Right renal cortex interstitium (tissue), 3 donors: ENCODE measurements at regions not wholly inside any gene's neighbourhood (a gene's known extent, or its start where the extent isn't known, plus 50 kb on each side); places are given as distances from the start of the nearest gene placed in this dataset.

ENCODE experiments used
- DNase-seq, 3 donors: peaks; one replicate each; pipeline ENCODE4 v3.0.0-alpha.2; 2013; ENCODE audit warnings: low read depth in 3 of 3, low spot score in 2 of 3

DNA sequence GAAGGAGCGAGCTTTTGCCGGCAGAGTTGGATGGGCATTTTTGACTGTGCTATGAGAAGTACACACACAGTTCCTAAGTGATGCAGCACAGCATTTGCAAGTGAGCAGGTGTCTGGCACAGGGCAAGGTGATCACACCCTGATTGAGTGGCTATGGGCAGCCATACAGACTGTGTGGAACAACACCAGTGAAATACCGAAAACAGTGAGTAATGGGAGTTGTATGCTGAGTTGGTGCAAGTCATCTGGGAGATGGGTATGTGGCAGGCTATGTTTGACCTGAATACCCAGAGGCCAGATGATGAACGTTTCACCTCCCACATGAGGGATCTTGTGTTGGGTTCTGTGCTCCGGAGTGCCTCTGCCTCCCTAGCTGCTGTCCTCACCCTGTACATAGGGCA, 53.5 kb upstream of the TIPARP start:
- no peak for DNase-seq

DNA sequence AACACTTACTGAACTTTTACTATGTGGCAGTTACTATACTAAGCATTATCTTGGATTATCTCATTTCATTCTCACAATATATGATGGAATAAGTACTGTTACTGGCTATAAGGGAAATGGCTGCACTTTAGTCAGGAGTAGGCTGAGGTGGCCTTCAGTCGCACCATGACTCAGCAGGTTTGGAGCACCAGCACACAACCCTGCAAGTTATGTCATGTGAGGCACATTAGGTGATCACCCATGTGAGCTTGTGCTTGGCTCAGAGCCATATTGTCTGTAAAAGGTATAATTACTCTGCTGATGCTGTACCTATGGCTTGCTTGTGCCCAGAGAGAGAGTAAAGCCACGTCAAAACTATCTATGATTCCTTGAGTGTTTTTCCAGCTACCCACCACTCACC, 54.1 kb upstream of the TIPARP start:
- no peak for DNase-seq

DNA sequence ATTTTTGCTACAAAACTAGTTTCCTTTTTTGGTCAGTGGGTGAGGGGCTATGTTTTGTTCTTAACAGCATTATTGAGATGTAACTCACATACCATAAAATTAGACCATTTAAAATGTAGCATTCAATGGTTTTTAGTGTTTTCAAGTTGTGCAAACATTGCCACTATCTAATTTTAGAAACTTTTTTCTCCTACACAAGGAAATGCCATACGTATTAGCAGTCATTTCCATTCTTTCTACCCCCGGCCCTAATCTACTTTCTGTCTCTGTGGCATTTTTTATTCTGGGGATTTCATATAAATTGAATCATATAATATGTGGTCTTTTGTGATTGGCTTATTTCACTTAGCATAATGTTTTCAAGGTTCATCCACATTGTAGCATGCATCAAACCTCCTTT, 55.0 kb upstream of the TIPARP start:
- DNase-seq: no peak

DNA sequence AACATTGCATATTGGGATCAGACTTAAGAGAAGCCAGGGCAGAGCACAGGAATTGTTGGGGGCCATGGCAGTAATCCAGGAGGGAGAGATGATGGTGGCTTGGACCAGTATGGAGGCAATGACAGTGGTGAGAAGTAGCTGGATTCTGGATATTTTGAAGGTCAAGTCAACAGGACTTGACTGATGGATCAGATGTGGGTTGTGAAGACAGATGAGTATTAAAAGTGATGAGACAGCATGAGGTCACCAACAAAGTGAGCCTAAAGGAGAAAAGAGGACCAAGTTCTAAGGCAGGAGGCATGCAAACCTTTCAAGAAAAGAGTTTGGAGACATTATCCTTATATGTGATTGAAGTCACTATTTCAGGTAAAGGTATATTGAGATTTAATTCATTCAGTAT, 56.6 kb upstream of the TIPARP start:
- no peak for DNase-seq

DNA sequence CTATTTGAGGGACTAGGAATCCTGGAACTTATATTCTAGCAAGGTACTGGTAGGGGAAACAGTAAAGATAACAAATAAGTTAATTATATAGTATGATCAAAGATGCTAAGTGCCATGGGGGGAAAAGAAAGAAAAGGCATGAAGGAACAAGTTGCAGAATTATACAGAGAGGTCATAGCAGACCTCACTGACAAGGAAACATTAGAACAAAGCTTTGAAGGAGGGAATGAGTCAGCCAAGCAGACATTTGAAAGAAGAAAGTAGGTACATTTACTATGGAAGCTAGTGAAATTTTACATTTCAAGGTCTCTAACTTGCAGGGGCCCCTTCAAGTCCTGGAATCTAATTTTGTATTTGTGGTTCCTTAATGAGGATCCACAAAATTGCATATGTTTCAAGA, 57.2 kb upstream of the TIPARP start:
- no peak for DNase-seq

DNA sequence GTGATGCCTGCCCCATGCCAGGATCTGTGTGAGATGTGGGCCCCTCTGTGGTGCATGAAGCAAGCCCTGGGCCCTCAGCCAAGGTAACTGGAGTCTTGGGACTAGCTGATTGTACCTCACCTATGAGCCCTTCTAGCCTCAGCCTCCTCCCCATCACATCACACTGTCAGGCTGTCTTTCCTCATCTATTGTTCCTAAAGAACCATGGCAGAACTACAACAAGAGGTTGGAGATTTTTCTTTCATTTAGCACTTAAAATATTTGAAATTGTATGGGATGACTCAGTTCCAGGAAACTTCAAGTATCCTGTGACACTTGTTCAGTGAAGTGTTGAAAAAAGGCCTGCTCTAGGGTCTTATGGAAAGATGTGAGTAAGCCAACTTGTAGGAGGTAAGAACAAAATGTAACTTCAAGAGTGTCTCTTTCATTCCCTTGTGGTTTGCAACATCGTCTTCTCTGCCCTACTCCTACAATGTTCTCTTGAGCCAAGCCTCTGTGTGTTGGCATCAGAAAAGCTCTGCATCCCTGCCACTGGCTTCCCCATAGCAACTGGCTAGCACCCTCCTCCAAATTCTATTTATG, 58.7 kb upstream of the TIPARP start:
- no peak for DNase-seq

DNA sequence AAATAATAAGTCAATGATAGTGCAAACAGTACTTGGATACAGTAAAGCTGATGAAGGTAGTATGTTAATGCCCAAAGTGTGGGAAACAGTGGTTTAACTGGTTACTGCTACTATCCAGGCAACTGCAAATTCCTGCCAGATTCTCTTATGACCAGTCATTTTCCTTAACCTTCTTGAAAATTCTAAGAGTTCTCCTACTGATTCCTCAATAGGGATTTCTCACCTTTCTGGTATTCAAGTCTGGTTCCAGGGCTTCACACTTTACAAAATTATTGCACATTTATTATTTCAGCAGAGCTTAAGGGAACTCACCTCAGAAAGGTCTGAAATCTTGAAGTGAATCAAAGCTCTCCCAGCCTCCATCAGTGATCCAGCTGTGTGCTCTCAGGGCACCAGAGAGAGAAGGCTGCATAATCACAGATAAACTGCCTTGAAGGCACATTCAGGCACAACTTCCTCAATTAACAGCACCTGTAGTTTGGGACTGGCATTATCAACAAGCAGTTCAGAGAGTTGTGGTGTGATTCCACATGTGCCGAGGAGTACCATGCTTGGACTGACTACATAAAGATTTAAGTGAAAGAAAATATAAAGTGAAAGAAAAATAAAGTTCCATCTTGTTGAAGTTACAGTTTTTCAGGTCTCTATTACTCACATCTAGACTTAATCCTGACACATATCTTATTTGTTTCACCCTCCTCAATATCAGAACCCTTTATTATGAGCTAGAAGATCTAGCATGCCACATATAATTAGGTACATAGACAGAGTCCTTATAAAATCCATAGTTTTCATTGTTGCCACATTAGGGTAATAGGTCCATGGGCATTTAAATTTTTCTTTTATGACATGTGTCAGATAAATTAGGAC, 59.5 kb upstream of the TIPARP start:
- DNase-seq: no peak

DNA sequence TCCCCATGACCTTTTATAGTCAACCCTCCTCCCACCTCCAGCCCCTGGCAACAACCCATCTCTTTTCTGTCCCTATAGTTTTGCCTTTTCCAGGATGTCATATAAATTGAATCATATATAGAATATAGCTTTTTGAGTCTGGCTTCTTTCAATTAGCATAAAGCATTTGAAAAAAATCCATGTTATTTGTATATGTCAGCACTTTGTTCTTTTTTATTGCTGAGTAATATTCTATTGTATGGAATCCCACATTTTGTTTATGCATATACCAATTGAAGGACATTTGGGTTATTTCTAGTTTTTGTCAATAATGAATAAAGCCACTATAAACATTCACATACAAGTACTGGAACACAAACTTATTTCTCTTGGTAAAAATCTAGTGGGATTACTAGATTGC, 58.0 kb upstream of the SSR3 start:
- no peak for DNase-seq

DNA sequence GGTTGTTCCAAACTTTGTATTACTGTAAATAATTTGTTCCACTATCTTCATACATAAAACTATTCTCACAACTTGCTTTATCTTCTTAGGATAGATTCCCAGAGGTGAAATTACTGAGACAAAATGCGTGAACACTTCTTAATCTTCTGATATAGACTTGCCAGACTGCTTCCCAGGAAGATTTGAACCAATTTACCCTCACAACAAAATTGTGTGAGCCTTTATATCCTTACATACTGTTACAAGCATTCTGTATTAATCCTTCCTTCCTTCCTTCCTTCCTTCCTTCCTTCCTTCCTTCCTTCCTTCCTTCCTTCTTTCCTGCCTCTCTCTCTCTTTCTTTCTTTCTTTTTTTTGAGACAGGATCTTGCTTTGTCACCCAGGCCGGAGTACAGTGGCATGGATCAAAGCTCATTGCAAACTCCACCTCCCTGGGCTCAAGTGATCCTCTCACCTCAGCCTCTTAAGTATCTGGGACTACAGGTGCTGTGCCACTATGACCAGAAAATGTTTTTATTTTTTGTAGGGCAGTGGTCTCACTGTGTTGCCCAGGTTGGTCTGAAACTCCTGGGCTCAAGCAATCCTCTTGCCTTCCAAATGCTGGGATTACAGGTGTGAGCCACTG, 57.1 kb upstream of the SSR3 start:
- no peak for DNase-seq

DNA sequence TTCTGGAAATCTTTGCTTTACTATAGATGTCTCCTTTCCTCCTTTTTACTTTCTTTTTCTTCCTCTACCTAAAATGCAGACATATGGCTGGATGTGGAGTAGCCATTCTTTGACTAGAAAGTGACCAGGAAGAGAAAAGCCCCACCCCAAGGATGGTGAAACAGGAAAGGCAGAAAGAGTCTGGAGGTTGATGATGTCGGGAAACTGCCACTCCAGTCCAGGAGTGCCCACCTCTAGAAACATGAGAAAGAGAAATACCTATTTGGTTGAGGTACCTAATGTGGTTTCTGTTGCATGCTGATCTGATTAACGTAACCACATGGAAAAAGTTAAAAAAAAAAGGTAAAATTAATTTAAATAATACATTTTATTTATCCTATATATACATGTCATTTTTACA, 55.2 kb upstream of the SSR3 start:
- DNase-seq: no peak

DNA sequence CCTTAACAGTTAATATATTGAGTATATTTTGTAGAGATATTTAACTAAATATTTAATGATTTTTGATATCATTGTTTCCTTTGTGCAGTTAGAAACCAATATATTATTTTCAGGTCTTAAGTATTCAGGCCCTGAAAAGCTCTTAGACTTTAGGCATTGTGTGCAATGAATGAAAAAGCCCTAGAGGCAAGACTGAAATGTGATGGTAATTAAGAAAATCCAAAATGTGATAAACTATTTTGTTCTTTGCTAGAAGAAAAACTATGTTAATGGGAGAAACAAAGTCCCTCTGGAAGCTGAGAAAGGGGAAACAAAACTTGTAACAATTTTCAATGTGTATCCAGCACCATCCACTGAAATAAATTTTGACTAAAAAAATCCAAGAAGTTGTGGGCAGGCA, 54.6 kb upstream of the SSR3 start:
- DNase-seq: no peak

DNA sequence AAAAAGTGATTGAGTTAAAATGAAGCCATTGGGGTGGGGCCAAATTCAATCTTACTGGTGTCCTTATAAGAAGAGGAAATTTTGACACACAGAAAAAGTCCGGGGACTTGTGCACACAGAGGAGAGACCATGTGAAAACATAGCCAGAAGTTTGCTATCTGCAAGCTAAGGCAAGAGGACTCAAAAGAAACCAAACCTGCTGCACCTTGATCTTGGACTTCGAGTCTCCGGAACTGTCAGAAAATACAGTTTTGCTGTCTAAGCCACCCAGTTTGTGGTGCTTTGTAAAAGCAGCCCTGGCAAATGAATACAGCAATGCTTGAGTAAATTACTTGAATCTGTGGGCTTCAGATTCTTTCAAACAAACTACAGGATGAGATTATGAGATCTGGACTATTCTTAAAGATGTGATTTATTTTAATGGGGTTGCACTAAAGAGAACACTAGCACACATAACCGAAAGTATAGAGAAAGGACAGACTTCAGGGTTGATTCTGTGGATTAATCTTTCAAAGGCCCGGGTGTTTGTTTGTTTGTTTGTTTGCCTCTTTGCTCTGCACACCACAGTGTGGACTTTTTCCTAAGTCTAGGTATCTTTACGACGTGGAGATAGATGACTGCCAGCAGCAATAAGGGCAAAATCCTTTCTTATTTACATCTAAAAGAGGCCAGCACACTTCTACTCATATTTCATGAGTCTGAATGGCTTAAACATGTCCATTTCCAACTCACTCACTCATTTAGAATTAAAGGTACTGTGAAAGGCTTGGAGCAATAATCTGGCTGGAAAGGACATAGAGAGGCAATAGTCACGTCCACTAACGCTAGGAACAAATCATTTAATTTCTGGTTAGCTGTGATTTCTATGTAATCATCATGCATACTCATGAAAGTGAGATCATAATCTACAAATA, 53.9 kb upstream of the SSR3 start:
- DNase-seq: no peak

DNA sequence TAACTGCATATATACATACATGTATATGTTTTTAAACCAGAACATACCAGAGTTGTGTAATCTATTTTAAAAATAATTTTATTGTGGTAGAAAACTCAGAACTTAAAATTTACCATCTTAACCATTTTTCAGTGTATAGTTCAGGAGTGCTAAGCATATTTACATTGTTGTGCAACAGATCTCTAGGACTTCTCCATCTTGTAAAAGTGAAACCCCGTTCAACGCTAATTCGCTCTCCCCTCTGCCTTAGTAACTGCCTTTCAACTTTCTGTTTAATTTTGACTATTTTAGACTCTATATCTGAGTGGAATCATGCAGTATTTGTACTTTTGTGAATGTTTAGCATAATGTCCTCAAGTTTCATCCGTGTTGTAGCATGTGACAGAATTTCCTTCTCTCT, 51.8 kb upstream of the SSR3 start:
- no peak for DNase-seq

DNA sequence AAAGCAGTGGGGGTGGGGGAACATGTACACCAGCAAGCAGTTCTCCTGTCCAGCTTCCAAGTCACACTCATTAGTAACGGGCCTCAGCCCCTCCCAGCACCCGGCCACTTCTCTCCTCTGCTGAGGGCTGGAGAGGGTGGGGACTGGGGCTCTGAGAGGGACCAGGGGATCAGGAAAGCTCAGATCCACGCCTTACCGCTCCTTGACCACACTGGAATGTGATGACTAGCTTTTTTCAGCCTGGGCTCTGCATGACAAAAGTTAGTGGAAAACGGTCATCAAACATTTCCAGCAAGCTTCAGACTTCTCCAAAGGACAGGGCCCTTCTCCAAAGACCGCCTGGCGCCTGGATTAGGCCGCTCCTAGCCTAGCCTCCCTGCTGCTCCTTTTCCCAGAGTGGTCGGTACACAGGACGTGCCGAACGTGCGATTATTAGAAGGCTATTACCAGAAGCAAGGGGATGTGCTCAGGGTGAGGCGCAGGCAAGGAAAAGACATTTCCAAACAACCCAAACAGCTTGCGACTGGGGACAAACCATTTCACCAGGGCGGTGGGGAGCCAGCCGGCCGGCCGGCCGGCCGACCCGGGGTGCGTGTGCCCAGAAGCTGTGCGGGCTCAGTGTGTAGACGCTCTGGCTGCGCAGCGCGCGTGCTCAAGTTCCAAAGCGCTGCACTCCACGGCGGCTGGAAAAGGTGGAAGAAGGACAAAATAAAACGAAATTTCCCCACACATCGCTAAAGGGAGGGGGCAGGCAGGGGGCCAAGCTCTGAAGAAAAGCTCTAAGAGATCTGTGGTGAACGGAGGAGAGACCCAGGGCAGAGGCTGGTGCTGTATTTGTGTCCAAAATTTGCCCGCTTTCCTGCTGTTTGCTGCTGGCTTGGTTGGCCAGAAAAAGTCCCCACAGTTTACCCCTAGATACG, 51.0 kb upstream of the SSR3 start:
- DNase-seq: peak in 1 of 3 donors; percentile 50

DNA sequence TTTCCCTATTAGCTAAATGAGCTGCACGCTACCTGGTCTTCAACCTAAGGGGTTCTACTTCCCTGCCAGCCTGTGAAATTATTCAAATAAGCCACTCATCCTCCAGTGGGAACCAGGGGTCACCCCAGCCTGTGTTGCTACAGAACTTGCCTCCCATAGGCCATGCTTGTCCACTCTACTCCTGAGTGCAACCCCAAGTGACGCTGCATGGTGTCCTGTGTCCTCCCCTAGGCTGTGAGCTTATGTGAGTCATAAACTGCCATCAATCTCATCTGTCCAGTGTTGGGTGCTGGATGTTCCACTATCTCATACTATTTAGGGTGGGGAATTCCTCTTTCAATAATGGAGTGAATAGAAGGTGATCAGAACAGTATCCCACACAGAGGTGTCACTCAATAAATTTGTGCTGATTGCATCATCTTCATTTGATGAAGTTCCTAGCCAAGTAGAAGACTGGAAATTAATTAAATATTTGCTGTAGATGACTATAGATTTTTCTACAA, 49.8 kb upstream of the SSR3 start:
- no peak for DNase-seq
